Keratinocyte (primary cell): ENCODE measurements at regions not wholly inside any gene's neighbourhood (a gene's known extent, or its start where the extent isn't known, plus 50 kb on each side); places are given as distances from the start of the nearest gene placed in this dataset.

Source experiments
- DNase-seq: peaks from one replicate; pipeline ENCODE4 v3.0.0-alpha.2; 2011; ENCODE audit warnings: low read depth, missing footprints, low spot score
- FAIRE-seq: peaks from 2 replicates; lab custom pipeline; 2011; peaks lifted over from hg19 to GRCh38; lab: Jason Lieb, UNC
- H2AFZ ChIP-seq: 2 replicates; pipeline ENCODE4 v1.6.0; 2012; ENCODE audit warnings: low read length, control low read depth, inconsistent platforms; ENCODE audit not compliant: control insufficient read depth
- H3K27ac ChIP-seq: 2 replicates; pipeline ENCODE4 v1.5.1; 2011; ENCODE audit warnings: low read length; ENCODE audit not compliant: control insufficient read depth, insufficient read depth
- H3K27me3 ChIP-seq: 3 replicates; pipeline ENCODE4 v1.6.0; 2011; ENCODE audit warnings: low read length; ENCODE audit not compliant: control insufficient read depth, insufficient read depth; ENCODE audit errors: extremely low read depth
- H3K36me3 ChIP-seq, 2 experiments: 2 replicates in 1 of 2; 3 replicates in 1 of 2; pipeline ENCODE4 v1.5.1; 2011; ENCODE audit warnings: low read length in 2 of 2, mild to moderate bottlenecking in 1 of 2; ENCODE audit not compliant: control insufficient read depth in 2 of 2, insufficient read depth in 2 of 2; ENCODE audit errors: extremely low read depth in 1 of 2
- H3K4me1 ChIP-seq: 3 replicates; pipeline ENCODE4 v1.5.1; 2011; ENCODE audit warnings: low read length; ENCODE audit not compliant: control insufficient read depth, insufficient read depth; ENCODE audit errors: extremely low read depth
- H3K4me2 ChIP-seq: 3 replicates; pipeline ENCODE4 v1.6.0; 2011; ENCODE audit warnings: low read depth, low read length; ENCODE audit not compliant: control insufficient read depth, insufficient read depth; ENCODE audit errors: extremely low read depth
- H3K4me3 ChIP-seq, 3 experiments: fragments of 200-600 bp in 1 of 3; sonication (generic) in 1 of 3; 2 replicates in 2 of 3; 3 replicates in 1 of 3; pipeline ENCODE4 v1.5.1; 2011 to 2016; ENCODE audit warnings: low read length in 3 of 3, mild to moderate bottlenecking in 3 of 3, control low read depth in 2 of 3, inconsistent platforms in 1 of 3, low read depth in 1 of 3, mixed read lengths in 1 of 3, mixed run types in 1 of 3, moderate library complexity in 1 of 3; ENCODE audit not compliant: control insufficient read depth in 2 of 3, insufficient read depth in 2 of 3; ENCODE audit errors: extremely low read depth in 1 of 3
- H3K79me2 ChIP-seq: 2 replicates; pipeline ENCODE4 v1.6.0; 2012; ENCODE audit warnings: low read length; ENCODE audit not compliant: control insufficient read depth, insufficient read depth
- H3K9ac ChIP-seq: 3 replicates; pipeline ENCODE4 v1.6.0; 2011; ENCODE audit warnings: low read length; ENCODE audit not compliant: control insufficient read depth, insufficient read depth; ENCODE audit errors: extremely low read depth
- H3K9me1 ChIP-seq: 3 replicates; pipeline ENCODE4 v1.6.0; 2011; ENCODE audit warnings: low read length; ENCODE audit not compliant: control insufficient read depth, insufficient read depth; ENCODE audit errors: extremely low read depth
- H3K9me3 ChIP-seq: 2 replicates; pipeline ENCODE4 v1.5.1; 2012; ENCODE audit warnings: low read depth, low read length; ENCODE audit not compliant: control insufficient read depth
- H4K20me1 ChIP-seq: 3 replicates; pipeline ENCODE4 v1.6.0; 2011; ENCODE audit warnings: low read length; ENCODE audit not compliant: control insufficient read depth, insufficient read depth; ENCODE audit errors: extremely low read depth
- EZH2 ChIP-seq: IDR thresholded peaks from one replicate; pipeline ENCODE4 v1.6.1; 2012; ENCODE audit warnings: inconsistent platforms, mild to moderate bottlenecking, low read length, moderate library complexity
- dilution Hi-C: fragments of 300-500 bp; cut with MboI; formaldehyde crosslinking; loops from one replicate; pipeline ENCODE4 v1.7.0; 2020; ENCODE audit warnings: low sequenced_read_pairs; ENCODE audit not compliant: extremely low pct_ligation_motif_present
- TF ChIP-seq, protein P1 (sequence below), 3 experiments: IDR thresholded peaks in 1 of 3; conservative IDR thresholded peaks in 1 of 3; optimal IDR thresholded peaks in 1 of 3; 2 replicates in 2 of 3; 3 replicates in 1 of 3; pipeline versions ENCODE3 to v1.5.1; 2011; ENCODE audit warnings: low read length in 3 of 3, mild to moderate bottlenecking in 3 of 3, moderate library complexity in 2 of 3, control low read depth in 1 of 3, inconsistent platforms in 1 of 3; ENCODE audit not compliant: insufficient read depth in 2 of 3; ENCODE audit errors: extremely low read depth in 1 of 3

GRCh38 chr2:120617055-120617454, 118.6 kb upstream of the GLI2 start:
- peaks cover 24% of the 10 kb centered on the region for H3K4me1 ChIP-seq
- H3K9me3 ChIP-seq: no peaks in the 10 kb centered on the region
- no peak overlapping the region for H2AFZ ChIP-seq
- H3K9ac ChIP-seq: no peak overlapping the region
- TF ChIP-seq EZH2: no peak
- TF ChIP-seq, protein P1, sequence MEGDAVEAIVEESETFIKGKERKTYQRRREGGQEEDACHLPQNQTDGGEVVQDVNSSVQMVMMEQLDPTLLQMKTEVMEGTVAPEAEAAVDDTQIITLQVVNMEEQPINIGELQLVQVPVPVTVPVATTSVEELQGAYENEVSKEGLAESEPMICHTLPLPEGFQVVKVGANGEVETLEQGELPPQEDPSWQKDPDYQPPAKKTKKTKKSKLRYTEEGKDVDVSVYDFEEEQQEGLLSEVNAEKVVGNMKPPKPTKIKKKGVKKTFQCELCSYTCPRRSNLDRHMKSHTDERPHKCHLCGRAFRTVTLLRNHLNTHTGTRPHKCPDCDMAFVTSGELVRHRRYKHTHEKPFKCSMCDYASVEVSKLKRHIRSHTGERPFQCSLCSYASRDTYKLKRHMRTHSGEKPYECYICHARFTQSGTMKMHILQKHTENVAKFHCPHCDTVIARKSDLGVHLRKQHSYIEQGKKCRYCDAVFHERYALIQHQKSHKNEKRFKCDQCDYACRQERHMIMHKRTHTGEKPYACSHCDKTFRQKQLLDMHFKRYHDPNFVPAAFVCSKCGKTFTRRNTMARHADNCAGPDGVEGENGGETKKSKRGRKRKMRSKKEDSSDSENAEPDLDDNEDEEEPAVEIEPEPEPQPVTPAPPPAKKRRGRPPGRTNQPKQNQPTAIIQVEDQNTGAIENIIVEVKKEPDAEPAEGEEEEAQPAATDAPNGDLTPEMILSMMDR (optimal IDR thresholded peaks at IDR 0.05 in 1 of 3, IDR thresholded peaks at IDR 0.05 in 1 of 3, conservative IDR thresholded peaks at IDR 0.05 in 1 of 3; ENCODE audit: extremely low read depth in 1 of 3, insufficient read depth in 2 of 3, low read length in 3 of 3): no peak
- DNase-seq: no peak
- no peaks in the 10 kb centered on the region for H3K9me1 ChIP-seq
- H3K79me2 ChIP-seq: no peaks in the 10 kb centered on the region
- no peak for FAIRE-seq
- no peaks in the 10 kb centered on the region for H3K27me3 ChIP-seq
- dilution Hi-C loops: no loop called here
- H3K27ac ChIP-seq: no peak overlapping the region
- no peak overlapping the region for H3K4me3 ChIP-seq
- no peaks in the 10 kb centered on the region for H3K36me3 ChIP-seq
- no peaks in the 10 kb centered on the region for H4K20me1 ChIP-seq
- no peak overlapping the region for H3K4me2 ChIP-seq

- FAIRE-seq (no peak), DNase-seq (no peak)
- no peaks in the 10 kb centered on the region for H3K36me3 ChIP-seq
- no peaks in the 10 kb centered on the region for H3K27me3 ChIP-seq
- H3K9me1 ChIP-seq: no peaks in the 10 kb centered on the region
- peaks cover 19% of the 10 kb centered on the region for H3K4me1 ChIP-seq
- H2AFZ ChIP-seq: no peak overlapping the region
- TF ChIP-seq, protein P1 (optimal IDR thresholded peaks at IDR 0.05 in 1 of 3, IDR thresholded peaks at IDR 0.05 in 1 of 3, conservative IDR thresholded peaks at IDR 0.05 in 1 of 3; ENCODE audit: extremely low read depth in 1 of 3, insufficient read depth in 2 of 3, low read length in 3 of 3): no peak
- TF ChIP-seq EZH2: no peak
- dilution Hi-C loops: no loop called here
- H3K9ac ChIP-seq: no peak overlapping the region
- H3K4me3 ChIP-seq: no peak overlapping the region
- no peak overlapping the region for H3K4me2 ChIP-seq
- no peaks in the 10 kb centered on the region for H4K20me1 ChIP-seq
- no peak overlapping the region for H3K27ac ChIP-seq
- peaks cover 3% of the 10 kb centered on the region for H3K9me3 ChIP-seq
- H3K79me2 ChIP-seq: no peaks in the 10 kb centered on the region
Observed at GRCh38 chr2:120618830-120619229, 116.8 kb upstream of the GLI2 start.
